HTR-8/SVneo (cell line): ENCODE measurements at regions not wholly inside any gene's neighbourhood (a gene's known extent, or its start where the extent isn't known, plus 50 kb on each side); places are given as distances from the start of the nearest gene placed in this dataset.
"Not testable (repeated sequence)": the region's sequence is repeated elsewhere in the genome, so short reads cannot be mapped to it uniquely, and the experiment has no call there.

Source experiments
- DNase-seq: peaks from one replicate; pipeline ENCODE4 v3.0.0; 2011; ENCODE audit warnings: low spot score, mixed read lengths; ENCODE audit not compliant: insufficient read length
- FAIRE-seq: peaks from 2 replicates; lab custom pipeline; 2011; peaks lifted over from hg19 to GRCh38; lab: Jason Lieb, UNC

- DNase-seq (no peak), FAIRE-seq (no peak)
Observed at GRCh38 chr7:1298931-1299885, 66.5 kb downstream of the UNCX start.

- no peak for FAIRE-seq
- DNase-seq = no peak
Observed at GRCh38 chr7:1300206-1300605, 67.5 kb downstream of the UNCX start.

GRCh38 chr7:1300636-1301035 is 68.0 kb downstream of the UNCX start:
- FAIRE-seq (no peak), DNase-seq (no peak)

GRCh38 chr7:1301054-1301881 is 68.6 kb downstream of the UNCX start:
- DNase-seq (no peak), FAIRE-seq (no peak)

GRCh38 chr7:1301882-1302251 is 69.2 kb downstream of the UNCX start:
- FAIRE-seq = no peak
- DNase-seq = no peak

- FAIRE-seq = no peak
Observed at GRCh38 chr7:1302936-1303335, 70.3 kb downstream of the UNCX start.

GRCh38 chr7:1304011-1304410 is 71.3 kb downstream of the UNCX start:
- not testable (repeated sequence) for FAIRE-seq, DNase-seq

More at GRCh38 chr7:1302936-1303335, 70.3 kb downstream of the UNCX start:
- DNase-seq = no peak

- FAIRE-seq (peak; percentile 91), DNase-seq (no peak)
Observed at GRCh38 chr7:1305873-1306272, 73.2 kb downstream of the UNCX start.

GRCh38 chr7:1307828-1308227 is 75.2 kb downstream of the UNCX start:
- no peak for FAIRE-seq
- no peak for DNase-seq

GRCh38 chr7:1309290-1309689 is 76.6 kb downstream of the UNCX start:
- DNase-seq = no peak
- no peak for FAIRE-seq

- no peak for DNase-seq
Observed at GRCh38 chr7:1309996-1310395, 77.3 kb downstream of the UNCX start.

GRCh38 chr7:1310936-1311335 is 78.3 kb downstream of the UNCX start:
- DNase-seq (no peak), FAIRE-seq (no peak)

More at GRCh38 chr7:1309996-1310395, 77.3 kb downstream of the UNCX start:
- FAIRE-seq = no peak

GRCh38 chr7:1311406-1312135 is 78.9 kb downstream of the UNCX start:
- FAIRE-seq = no peak
- no peak for DNase-seq

- peak; percentile 44 for FAIRE-seq
- DNase-seq = no peak
Observed at GRCh38 chr7:1312136-1313070, 79.7 kb downstream of the UNCX start.

- DNase-seq (no peak), FAIRE-seq (peak; percentile 20)
Observed at GRCh38 chr7:1313613-1314012, 80.9 kb downstream of the UNCX start.

- no peak for DNase-seq
- no peak for FAIRE-seq
Observed at GRCh38 chr7:1314021-1314907, 81.6 kb downstream of the UNCX start.

- no peak for DNase-seq
- no peak for FAIRE-seq
Observed at GRCh38 chr7:1314908-1315450, 82.3 kb downstream of the UNCX start.

GRCh38 chr7:1316086-1316485 is 83.4 kb downstream of the UNCX start:
- FAIRE-seq = no peak
- DNase-seq = no peak
